ENCODE measurements at regions not wholly inside any gene's neighbourhood (a gene's known extent, or its start where the extent isn't known, plus 50 kb on each side); places are given as distances from the start of the nearest gene placed in this dataset.
"Not testable (repeated sequence)": the region's sequence is repeated elsewhere in the genome, so short reads cannot be mapped to it uniquely, and the experiment has no call there.

DNA sequence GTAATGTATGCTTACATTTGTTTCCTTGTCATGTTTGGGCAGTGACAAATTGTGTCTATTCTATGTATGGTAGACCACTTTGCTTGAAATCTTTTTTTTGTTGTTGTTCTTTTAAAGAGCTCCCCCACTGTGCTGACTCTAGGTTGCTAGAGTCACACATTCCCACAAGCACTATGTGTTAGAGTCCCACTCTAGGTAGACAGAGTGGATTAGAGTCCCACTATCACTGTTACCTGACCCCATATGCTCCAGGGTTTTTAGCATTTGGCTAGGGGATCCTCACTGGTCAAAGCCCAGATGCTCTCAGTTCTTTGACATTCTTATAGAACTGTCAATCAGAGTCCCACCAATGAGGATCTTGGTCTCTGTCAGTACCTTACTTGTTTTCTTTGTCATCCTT, 111.2 kb upstream of the TMSB4Y start:
- H3K4me3 ChIP-seq = no peak overlapping the region
- no peak for DNase-seq
- H3K4me1 ChIP-seq = no peaks in the 10 kb centered on the region
- H3K27me3 ChIP-seq (replicated peaks in 1 of 7) = no peaks in the 10 kb centered on the region
- no peak for TF ChIP-seq POLR2AphosphoS5 (IDR thresholded peaks at IDR 0.05)
- TF ChIP-seq POLR2A (IDR thresholded peaks at IDR 0.05) = no peak
- no peak for TF ChIP-seq CTCF (IDR thresholded peaks at IDR 0.05 in 8 of 11, conservative IDR thresholded peaks at IDR 0.05 in 3 of 11)
- intact Hi-C loops (cut with DNase I; ENCODE audit: low total_unique reads) = no loop called here
- no peaks in the 10 kb centered on the region for H3K36me3 ChIP-seq
- H3K27ac ChIP-seq = no peak overlapping the region
- H3K9me3 ChIP-seq = no peaks in the 10 kb centered on the region

DNA sequence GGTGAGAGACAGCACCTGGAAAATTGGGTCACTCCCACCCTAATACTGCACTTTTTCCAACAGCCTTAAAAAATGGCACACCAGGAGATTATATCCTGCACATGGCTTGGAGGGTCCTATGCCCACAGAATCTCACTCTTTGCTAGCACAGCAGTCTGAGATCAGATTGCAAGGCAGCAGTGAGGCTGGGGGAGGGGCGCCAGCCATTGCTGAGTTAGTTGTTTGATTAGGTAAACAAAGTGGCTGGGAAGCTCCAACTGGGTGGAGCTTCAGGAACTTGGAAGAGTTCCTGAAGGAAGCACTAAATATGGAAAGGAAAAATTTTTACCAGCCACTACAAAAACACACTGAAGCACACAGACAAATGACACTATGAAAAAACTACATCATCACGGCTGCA, 91.1 kb upstream of the UTY start:
- H3K4me3 ChIP-seq; DNase-seq; H3K27ac ChIP-seq; H3K4me1 ChIP-seq; H3K36me3 ChIP-seq; H3K27me3 ChIP-seq (replicated peaks in 1 of 7); H3K9me3 ChIP-seq; intact Hi-C loops (cut with DNase I; ENCODE audit: low total_unique reads): not testable (repeated sequence)
- WGBS, 5 donors = 79 to 92% (median 86%) methylated on average over 2 of the region's 2 CpGs; no CpG with 5 or more reads in 2 of the 5 donors

DNA sequence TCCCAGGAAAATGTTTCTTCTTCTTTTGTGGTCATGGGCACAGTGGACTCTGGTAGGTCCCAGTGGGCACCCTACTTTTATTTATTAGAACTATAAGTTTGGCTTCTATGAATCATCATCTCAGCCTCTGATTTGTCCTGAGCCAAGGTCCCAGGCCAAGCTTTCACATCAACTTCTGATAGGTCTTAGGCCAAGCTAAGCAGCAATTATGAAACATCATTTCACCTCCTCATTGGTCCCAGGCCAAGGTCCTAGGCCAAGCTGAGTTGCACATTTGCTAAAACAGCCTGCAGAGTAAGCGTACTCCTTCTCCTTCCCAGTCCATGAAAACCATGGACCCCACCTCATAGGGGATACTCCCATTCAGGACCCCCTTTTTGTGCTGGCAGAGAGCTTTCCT, 87.4 kb upstream of the UTY start:
- Histone ChIP-seq H3K4me1 (no peaks in the 10 kb centered on the region), H3K27ac (no peak overlapping the region), H3K27me3 (replicated peaks in 1 of 7) (no peaks in the 10 kb centered on the region), H3K4me3 (no peak overlapping the region), H3K9me3 (no peaks in the 10 kb centered on the region), H3K36me3 (no peaks in the 10 kb centered on the region)
- intact Hi-C loops (cut with DNase I; ENCODE audit: low total_unique reads) = no loop called here
- TF ChIP-seq POLR2AphosphoS5 (IDR thresholded peaks at IDR 0.05) (no peak), CTCF (IDR thresholded peaks at IDR 0.05 in 8 of 11, conservative IDR thresholded peaks at IDR 0.05 in 3 of 11) (no peak), POLR2A (IDR thresholded peaks at IDR 0.05) (no peak)
- DNase-seq = no peak
- 67 to 88% (median 80%) methylated on average over 1 of the region's 1 CpG; no CpG with 5 or more reads in 2 of the 5 donors for WGBS, 5 donors

DNA sequence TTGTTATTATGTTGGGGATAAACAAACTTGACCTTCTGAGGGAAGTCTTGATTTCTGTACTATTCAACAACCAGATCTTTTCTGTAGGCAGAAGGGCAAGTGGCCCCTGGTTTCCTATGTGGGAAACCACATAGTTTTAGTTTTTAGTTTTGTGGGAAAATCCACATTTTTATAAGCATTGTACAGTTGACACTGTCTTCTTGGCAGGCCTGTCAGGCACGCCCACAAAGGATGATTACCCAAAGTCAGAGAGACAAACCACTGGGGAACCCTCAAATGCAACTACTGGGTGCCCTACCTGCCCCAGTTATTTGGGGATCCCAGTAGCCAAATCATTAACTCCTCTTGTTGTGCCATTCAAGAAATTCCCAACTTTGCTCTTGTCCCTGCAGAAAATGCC, 75.1 kb upstream of the UTY start:
- H3K9me3 ChIP-seq = no peaks in the 10 kb centered on the region
- H3K36me3 ChIP-seq = no peaks in the 10 kb centered on the region
- no peak overlapping the region for H3K4me3 ChIP-seq
- no peaks in the 10 kb centered on the region for H3K4me1 ChIP-seq
- 71 to 82% (median 75%) methylated on average over 1 of the region's 1 CpG; no CpG with 5 or more reads in 2 of the 5 donors for WGBS, 5 donors
- no peak for DNase-seq
- no peak for TF ChIP-seq CTCF (IDR thresholded peaks at IDR 0.05 in 8 of 11, conservative IDR thresholded peaks at IDR 0.05 in 3 of 11)
- TF ChIP-seq POLR2A (IDR thresholded peaks at IDR 0.05) = no peak
- TF ChIP-seq POLR2AphosphoS5 (IDR thresholded peaks at IDR 0.05) = no peak
- H3K27me3 ChIP-seq (replicated peaks in 1 of 7) = no peaks in the 10 kb centered on the region
- intact Hi-C loops (cut with DNase I; ENCODE audit: low total_unique reads) = no loop called here
- H3K27ac ChIP-seq = no peak overlapping the region

Measured in spleen (tissue), 11 donors.